MM.1S (cell line): ENCODE measurements at regions not wholly inside any gene's neighbourhood (a gene's known extent, or its start where the extent isn't known, plus 50 kb on each side); places are given as distances from the start of the nearest gene placed in this dataset.

Source experiments
- EZH2 ChIP-seq: fragments of 300-600 bp; sonication (generic); optimal IDR thresholded peaks from 2 replicates; pipeline ENCODE3; 2017; ENCODE audit warnings: low read depth, mild to moderate bottlenecking, antibody characterized with exemption, low read length, mixed read lengths
- EZH2phosphoT487 ChIP-seq: fragments of 300-600 bp; sonication (generic); IDR thresholded peaks from 2 replicates; pipeline ENCODE4 v1.6.1; 2018; ENCODE audit warnings: antibody characterized with exemption, low read length
- TF ChIP-seq, protein P1 (sequence below): fragments of 300-600 bp; sonication (generic); IDR thresholded peaks from 2 replicates; pipeline ENCODE4 v1.5.1; 2016; ENCODE audit warnings: antibody characterized with exemption, low read length, mixed read lengths

DNA sequence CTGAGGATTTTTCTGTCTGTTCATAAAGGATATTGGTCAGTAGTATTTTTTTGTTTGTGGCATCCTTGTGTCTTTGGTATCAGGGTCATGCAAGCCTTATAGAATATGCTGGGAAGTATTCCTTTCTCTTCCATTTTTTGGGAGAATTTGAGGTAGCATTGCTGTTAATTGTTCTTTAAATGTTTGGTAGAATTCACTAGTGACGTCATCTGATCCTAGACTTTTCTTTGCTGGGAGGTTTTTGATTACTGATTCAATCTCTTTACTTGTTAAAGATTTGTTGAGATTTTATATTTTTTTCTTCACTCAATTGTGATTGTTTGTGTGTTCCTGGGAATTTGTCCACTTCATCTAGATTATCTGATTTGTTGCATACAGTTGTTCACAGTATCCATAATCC, 234.4 kb upstream of the ATP6AP2 start:
- TF ChIP-seq EZH2phosphoT487 (no peak), EZH2 (no peak)
- TF ChIP-seq, protein P1, sequence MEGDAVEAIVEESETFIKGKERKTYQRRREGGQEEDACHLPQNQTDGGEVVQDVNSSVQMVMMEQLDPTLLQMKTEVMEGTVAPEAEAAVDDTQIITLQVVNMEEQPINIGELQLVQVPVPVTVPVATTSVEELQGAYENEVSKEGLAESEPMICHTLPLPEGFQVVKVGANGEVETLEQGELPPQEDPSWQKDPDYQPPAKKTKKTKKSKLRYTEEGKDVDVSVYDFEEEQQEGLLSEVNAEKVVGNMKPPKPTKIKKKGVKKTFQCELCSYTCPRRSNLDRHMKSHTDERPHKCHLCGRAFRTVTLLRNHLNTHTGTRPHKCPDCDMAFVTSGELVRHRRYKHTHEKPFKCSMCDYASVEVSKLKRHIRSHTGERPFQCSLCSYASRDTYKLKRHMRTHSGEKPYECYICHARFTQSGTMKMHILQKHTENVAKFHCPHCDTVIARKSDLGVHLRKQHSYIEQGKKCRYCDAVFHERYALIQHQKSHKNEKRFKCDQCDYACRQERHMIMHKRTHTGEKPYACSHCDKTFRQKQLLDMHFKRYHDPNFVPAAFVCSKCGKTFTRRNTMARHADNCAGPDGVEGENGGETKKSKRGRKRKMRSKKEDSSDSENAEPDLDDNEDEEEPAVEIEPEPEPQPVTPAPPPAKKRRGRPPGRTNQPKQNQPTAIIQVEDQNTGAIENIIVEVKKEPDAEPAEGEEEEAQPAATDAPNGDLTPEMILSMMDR, result no peak
